ENCODE measurements at regions not wholly inside any gene's neighbourhood (a gene's known extent, or its start where the extent isn't known, plus 50 kb on each side); places are given as distances from the start of the nearest gene placed in this dataset.
A peak's percentile ranks its signal among the peaks of the same experiment; 100 is the strongest.
"Not testable (repeated sequence)": the region's sequence is repeated elsewhere in the genome, so short reads cannot be mapped to it uniquely, and the experiment has no call there.

- no peak for DNase-seq (ENCODE audit: low read depth)
Observed at GRCh38 chr6:4504700-4505099, 271.5 kb upstream of the CDYL start.

- DNase-seq (ENCODE audit: low read depth), result no peak
Observed at GRCh38 chr6:4503700-4504099, 272.5 kb upstream of the CDYL start.

- no peak for DNase-seq (ENCODE audit: low read depth)
Observed at GRCh38 chr6:4496284-4496683, 279.9 kb upstream of the CDYL start.

GRCh38 chr6:4491501-4492260, 284.5 kb upstream of the CDYL start:
- peak; percentile 39 for DNase-seq (ENCODE audit: low read depth)

- peak; percentile 50 for DNase-seq (ENCODE audit: low read depth)
Observed at GRCh38 chr6:4489538-4489937, 286.7 kb upstream of the CDYL start.

- no peak for DNase-seq (ENCODE audit: low read depth)
Observed at GRCh38 chr6:4488389-4488788, 287.8 kb upstream of the CDYL start.

GRCh38 chr6:4487538-4487937, 288.7 kb upstream of the CDYL start:
- DNase-seq (ENCODE audit: low read depth), result peak; percentile 74

GRCh38 chr6:4486568-4487315, 289.5 kb upstream of the CDYL start:
- peak; percentile 18 for DNase-seq (ENCODE audit: low read depth)

GRCh38 chr6:4485735-4486134, 290.5 kb upstream of the CDYL start:
- DNase-seq (ENCODE audit: low read depth), result no peak

- DNase-seq (ENCODE audit: low read depth), result no peak
Observed at GRCh38 chr6:4482461-4482860, 293.7 kb upstream of the CDYL start.

- DNase-seq (ENCODE audit: low read depth), result no peak
Observed at GRCh38 chr6:4480788-4481735, 295.1 kb upstream of the CDYL start.

GRCh38 chr6:4478098-4478497, 298.1 kb upstream of the CDYL start:
- no peak for DNase-seq (ENCODE audit: low read depth)

GRCh38 chr6:4474810-4475209, 301.4 kb upstream of the CDYL start:
- DNase-seq (ENCODE audit: low read depth), result no peak

- DNase-seq (ENCODE audit: low read depth), result no peak
Observed at GRCh38 chr6:4472969-4473642, 303.1 kb upstream of the CDYL start.

- no peak for DNase-seq (ENCODE audit: low read depth)
Observed at GRCh38 chr6:4472222-4472621, 304.0 kb upstream of the CDYL start.

GRCh38 chr6:4471515-4471914, 304.7 kb upstream of the CDYL start:
- not testable (repeated sequence) for DNase-seq (ENCODE audit: low read depth)

GRCh38 chr6:4470698-4471210, 305.4 kb upstream of the CDYL start:
- DNase-seq (ENCODE audit: low read depth), result no peak

GRCh38 chr6:4466769-4467480, 309.3 kb upstream of the CDYL start:
- peak; percentile 51 for DNase-seq (ENCODE audit: low read depth)

- peak; percentile 93 for DNase-seq (ENCODE audit: low read depth)
Observed at GRCh38 chr6:4466261-4466660, 309.9 kb upstream of the CDYL start.

- no peak for DNase-seq (ENCODE audit: low read depth)
Observed at GRCh38 chr6:4464638-4465037, 311.6 kb upstream of the CDYL start.

GRCh38 chr6:4463236-4463635, 313.0 kb upstream of the CDYL start:
- DNase-seq (ENCODE audit: low read depth), result no peak

Measured in M059J (cell line).